HFF-Myc (cell line): ENCODE measurements at regions not wholly inside any gene's neighbourhood (a gene's known extent, or its start where the extent isn't known, plus 50 kb on each side); places are given as distances from the start of the nearest gene placed in this dataset.
"Not testable (repeated sequence)": the region's sequence is repeated elsewhere in the genome, so short reads cannot be mapped to it uniquely, and the experiment has no call there.

Source experiments
- DNase-seq: peaks from one replicate; pipeline ENCODE4 v3.0.0-alpha.2; 2011; ENCODE audit warnings: low read depth; ENCODE audit errors: extremely low read depth
- H3K4me3 ChIP-seq: replicated peaks from 2 replicates; pipeline ENCODE4 v1.5.1; 2011; ENCODE audit warnings: low read depth, mild to moderate bottlenecking, control low read depth, low read length
- TF ChIP-seq, protein P1 (sequence below): IDR thresholded peaks from 2 replicates; pipeline ENCODE4 v1.5.1; 2012; ENCODE audit warnings: mild to moderate bottlenecking, low read depth, low read length, control low read depth; ENCODE audit errors: missing control alignments

DNA sequence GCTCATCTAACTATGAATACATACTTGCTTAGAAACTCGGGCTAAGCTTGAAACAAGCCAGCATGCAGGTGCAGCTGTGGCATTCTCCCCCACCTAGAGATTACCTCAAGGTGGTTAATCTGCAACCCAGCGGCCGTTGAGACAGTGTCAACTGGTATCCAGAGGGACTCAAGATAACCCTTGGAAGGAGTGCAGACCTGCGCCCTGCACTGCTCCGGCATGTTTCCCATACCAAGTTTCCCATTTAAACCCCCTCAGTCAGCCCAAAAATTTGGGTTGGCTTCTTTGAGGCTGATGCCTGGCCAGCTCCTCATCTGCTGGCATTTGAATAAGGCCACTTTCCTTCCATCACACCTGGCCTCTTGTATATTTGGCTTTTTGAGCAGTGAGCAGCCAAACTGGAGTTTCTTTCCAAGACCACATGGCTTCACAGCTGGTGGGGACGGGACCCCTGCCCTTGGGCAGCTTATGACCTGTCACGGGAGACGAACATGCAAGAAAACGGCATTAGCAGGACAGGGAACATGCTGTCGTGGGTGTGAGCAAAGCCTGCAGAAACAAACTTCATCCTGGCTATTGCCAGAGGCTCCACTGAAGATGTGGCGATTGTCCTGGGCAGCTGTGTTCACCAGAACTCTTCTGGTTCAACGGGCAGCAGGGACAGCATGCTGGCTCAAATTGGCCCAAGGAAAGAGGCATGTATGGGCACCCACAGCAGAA is 98.2 kb downstream of the PLXNA1 start:
- TF ChIP-seq, protein P1, sequence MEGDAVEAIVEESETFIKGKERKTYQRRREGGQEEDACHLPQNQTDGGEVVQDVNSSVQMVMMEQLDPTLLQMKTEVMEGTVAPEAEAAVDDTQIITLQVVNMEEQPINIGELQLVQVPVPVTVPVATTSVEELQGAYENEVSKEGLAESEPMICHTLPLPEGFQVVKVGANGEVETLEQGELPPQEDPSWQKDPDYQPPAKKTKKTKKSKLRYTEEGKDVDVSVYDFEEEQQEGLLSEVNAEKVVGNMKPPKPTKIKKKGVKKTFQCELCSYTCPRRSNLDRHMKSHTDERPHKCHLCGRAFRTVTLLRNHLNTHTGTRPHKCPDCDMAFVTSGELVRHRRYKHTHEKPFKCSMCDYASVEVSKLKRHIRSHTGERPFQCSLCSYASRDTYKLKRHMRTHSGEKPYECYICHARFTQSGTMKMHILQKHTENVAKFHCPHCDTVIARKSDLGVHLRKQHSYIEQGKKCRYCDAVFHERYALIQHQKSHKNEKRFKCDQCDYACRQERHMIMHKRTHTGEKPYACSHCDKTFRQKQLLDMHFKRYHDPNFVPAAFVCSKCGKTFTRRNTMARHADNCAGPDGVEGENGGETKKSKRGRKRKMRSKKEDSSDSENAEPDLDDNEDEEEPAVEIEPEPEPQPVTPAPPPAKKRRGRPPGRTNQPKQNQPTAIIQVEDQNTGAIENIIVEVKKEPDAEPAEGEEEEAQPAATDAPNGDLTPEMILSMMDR = no peak
- H3K4me3 ChIP-seq = no peak overlapping the region
- no peak for DNase-seq

DNA sequence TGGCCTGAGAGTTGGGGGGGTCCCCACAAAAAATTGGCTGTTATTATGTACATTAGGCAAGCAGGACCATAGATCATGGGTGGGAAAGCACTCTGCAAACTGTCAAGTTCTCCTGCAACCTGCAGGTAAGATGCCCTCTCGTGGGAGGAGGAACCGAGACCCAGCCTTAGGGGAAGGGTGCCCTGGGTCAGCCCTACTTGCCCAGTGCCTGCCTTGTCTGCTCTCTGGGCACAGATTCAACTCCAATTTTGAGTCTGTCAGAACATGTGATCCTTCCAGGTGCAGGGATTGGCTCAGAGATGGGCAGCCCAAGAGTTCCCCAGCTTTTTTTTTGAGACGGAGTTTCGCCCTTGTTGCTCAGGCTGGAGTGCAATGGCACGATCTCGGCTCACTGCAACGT is 99.2 kb downstream of the PLXNA1 start:
- TF ChIP-seq, protein P1 = no peak
- DNase-seq = no peak
- H3K4me3 ChIP-seq = no peak overlapping the region

DNA sequence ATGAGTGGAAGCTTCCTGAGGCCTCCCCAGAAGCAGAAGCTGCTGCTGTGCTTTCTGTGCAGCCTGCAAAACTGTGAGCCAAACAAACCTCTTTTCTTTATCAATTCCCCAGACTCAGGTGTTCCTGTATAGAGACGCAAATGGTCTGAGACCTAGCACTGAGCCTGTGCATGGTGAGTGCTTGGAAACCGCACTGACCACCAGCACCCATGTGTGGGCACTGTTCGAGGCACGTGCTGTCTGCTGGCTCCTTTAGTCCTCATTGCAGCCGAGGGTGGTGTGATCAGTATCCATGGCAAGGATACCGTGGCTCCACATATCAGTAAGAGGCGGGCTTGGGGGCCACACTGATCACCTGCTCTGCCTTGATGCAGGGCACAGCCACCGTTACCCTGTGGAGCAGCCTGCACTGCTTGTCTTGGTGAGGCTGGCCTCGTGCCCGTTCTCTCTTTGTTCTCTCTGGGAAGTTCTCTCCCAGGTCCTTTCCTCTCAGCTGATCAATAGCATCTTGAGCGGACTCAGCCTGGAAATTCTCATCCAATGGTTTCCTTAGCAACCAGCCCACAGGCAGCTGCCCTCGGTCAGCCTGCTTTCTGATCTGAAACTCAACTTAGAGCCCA is 101.0 kb downstream of the PLXNA1 start:
- TF ChIP-seq, protein P1 = no peak
- no peak for DNase-seq
- no peak overlapping the region for H3K4me3 ChIP-seq

DNA sequence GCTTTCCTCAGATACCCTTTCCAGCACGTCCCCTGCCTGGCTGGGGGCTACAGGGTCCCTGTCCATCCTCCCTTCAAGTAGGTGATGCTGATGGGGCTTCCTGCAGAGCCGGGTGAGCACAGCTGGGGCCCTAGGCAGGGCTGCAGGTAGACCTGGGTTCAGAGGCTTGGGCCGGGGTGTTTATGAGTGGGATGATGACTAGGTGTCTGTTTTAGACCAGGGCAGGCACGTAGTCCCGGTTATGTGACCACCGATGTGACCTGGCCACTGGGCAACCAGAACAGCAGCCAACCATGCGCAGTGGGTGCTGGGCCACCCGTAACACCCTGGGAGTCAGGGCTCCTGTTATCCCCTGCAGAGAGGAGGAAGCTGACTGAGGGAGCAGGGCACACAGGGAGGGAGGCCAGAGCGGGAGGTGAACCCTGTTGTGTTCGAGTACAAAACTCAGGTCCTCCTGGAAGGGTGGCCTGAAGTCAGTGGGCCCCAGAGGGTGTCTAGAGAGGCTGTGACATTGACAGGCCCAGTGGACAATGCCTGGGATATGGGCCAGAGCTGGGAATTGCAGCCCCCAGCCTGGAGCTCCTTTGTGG is 101.6 kb downstream of the PLXNA1 start:
- no peak for DNase-seq
- TF ChIP-seq, protein P1 = no peak
- no peak overlapping the region for H3K4me3 ChIP-seq

DNA sequence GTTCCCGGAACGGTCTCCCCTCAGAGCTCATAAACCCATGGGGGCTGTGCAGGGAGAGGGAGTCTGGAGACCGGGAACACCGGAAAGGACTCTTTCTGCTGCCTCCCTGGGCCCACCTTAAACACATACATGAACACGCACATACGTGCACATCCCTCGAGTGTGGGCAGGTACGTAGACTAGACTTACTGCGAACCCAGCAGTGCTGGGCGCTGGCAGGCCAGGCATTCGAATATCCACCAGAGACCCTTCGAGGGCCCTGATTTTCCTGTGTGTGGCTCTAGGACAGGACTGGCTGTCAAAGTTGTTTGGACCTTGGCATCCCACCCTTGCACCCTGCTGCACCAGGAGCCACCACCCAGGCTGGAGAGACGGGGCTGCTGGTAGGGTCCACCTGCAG is 102.7 kb downstream of the PLXNA1 start:
- H3K4me3 ChIP-seq = no peak overlapping the region
- TF ChIP-seq, protein P1 = no peak
- no peak for DNase-seq

DNA sequence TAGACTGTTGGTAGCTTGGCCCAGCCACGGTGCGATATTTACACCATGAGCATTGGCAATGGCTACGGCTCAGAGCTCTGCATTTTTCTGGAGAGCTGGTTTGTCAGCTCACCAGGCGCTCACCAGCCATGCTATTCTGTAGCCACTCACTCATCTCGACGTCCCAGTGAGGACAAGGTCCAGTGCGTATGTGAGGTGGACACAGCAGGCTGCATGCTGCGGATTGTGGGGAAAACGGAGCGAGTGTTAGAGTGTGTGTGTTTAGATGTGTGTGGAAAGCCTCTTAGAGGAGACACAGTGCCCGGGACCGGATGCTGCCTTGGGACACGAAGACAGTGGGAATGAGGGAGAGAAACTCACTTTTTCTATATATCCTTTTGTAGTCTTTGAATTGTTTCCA is 103.7 kb downstream of the PLXNA1 start:
- DNase-seq = not testable (repeated sequence)

DNA sequence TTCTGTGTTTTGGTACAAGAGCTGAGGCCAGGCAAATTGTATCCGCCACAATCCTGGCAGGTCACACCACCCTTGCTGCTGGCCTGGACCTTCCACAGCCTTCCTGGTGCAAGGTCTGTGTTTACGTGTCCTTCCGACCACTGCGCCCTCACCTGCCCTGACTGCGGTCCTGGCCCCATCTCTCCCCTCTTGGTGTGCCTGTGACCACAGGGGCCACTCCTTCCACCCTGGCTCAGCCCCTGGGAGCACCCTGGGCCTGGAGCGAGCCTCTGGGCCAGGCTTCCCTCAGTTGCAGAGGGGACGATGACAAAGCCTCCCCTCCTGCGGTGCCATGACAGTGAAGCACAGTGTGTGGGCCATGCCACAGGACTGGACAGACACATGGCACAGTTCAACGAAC is 104.5 kb downstream of the PLXNA1 start:
- TF ChIP-seq, protein P1 = no peak
- H3K4me3 ChIP-seq = no peak overlapping the region
- DNase-seq = no peak

More for the DNA sequence above, 103.7 kb downstream of the PLXNA1 start:
- not testable (repeated sequence) for H3K4me3 ChIP-seq
